Brain microvascular endothelial cell (primary cell): ENCODE measurements at regions not wholly inside any gene's neighbourhood (a gene's known extent, or its start where the extent isn't known, plus 50 kb on each side); places are given as distances from the start of the nearest gene placed in this dataset.

ENCODE experiments used
- DNase-seq: peaks from one replicate; pipeline ENCODE4 v3.0.0-alpha.2; 2020
- H3K27ac ChIP-seq: fragments of 250-450 bp; sonication (Bioruptor Pico); 2 replicates; pipeline ENCODE4 v1.5.1; 2020; ENCODE audit warnings: mild to moderate bottlenecking, moderate library complexity
- H3K27me3 ChIP-seq: fragments of 250-450 bp; sonication (Bioruptor Pico); replicated peaks from 2 replicates; pipeline ENCODE4 v1.5.1; 2020; ENCODE audit warnings: mild to moderate bottlenecking
- H3K36me3 ChIP-seq: fragments of 250-450 bp; sonication (Bioruptor Pico); replicated peaks from 2 replicates; pipeline ENCODE4 v1.5.1; 2020; ENCODE audit warnings: mild to moderate bottlenecking
- H3K4me3 ChIP-seq: 2 replicates; pipeline ENCODE4 v1.5.1; 2011; ENCODE audit warnings: low read depth, mild to moderate bottlenecking, control low read depth, low read length, moderate library complexity
- in situ Hi-C: cut with HindIII; loops from 2 replicates; pipeline ENCODE4 v1.10.0; 2017; ENCODE audit warnings: low sequenced_read_pairs, low pct_ligation_motif_present
- TF ChIP-seq, protein P1 (sequence below): IDR thresholded peaks from 2 replicates; pipeline ENCODE4 v1.5.1; 2011; ENCODE audit warnings: low read depth, mild to moderate bottlenecking, moderate library complexity, low read length, control low read depth, inconsistent platforms; ENCODE audit errors: missing control alignments

DNA sequence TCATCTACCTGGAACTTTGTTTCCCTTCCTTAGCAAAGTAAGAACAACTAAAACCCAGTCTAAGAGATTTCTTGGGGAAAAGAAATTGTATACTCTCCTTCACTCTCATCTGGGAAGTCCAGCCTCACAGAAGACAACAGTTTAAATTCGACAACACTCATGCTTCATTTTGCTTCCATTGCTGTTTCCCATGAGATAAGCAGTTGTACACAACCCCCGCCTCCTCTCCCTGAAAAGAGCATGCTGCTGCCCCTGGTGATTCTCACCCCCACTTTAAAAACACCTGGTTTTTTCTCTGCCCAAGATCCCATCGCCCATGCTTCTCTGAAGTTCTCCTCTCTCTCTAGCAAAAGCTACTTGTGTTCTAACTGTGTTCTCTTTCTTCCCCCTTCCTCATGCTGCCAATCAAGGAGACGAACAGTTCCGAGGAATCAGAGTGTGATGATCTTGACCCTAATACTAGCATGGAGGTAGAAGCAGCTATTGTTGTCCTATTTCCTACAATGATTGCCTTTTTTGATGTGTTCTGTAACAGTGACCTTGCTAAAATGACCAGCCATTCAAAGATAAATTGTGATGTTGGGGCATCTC lies 51.1 kb upstream of the UMPS start:
- in situ Hi-C loops = loop anchor here (25.0 kb wide), 1 partner anchor 117 kb away; no protein-coding TSS in a partner anchor
- Histone ChIP-seq H3K4me3 (no peak overlapping the region), H3K27me3 (no peaks in the 10 kb centered on the region), H3K27ac (no peak overlapping the region), H3K36me3 (no peaks in the 10 kb centered on the region)
- DNase-seq = no peak
- TF ChIP-seq, protein P1, sequence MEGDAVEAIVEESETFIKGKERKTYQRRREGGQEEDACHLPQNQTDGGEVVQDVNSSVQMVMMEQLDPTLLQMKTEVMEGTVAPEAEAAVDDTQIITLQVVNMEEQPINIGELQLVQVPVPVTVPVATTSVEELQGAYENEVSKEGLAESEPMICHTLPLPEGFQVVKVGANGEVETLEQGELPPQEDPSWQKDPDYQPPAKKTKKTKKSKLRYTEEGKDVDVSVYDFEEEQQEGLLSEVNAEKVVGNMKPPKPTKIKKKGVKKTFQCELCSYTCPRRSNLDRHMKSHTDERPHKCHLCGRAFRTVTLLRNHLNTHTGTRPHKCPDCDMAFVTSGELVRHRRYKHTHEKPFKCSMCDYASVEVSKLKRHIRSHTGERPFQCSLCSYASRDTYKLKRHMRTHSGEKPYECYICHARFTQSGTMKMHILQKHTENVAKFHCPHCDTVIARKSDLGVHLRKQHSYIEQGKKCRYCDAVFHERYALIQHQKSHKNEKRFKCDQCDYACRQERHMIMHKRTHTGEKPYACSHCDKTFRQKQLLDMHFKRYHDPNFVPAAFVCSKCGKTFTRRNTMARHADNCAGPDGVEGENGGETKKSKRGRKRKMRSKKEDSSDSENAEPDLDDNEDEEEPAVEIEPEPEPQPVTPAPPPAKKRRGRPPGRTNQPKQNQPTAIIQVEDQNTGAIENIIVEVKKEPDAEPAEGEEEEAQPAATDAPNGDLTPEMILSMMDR = no peak
